Suprapubic skin (tissue), 2 donors: ENCODE measurements at regions not wholly inside any gene's neighbourhood (a gene's known extent, or its start where the extent isn't known, plus 50 kb on each side); places are given as distances from the start of the nearest gene placed in this dataset.

ENCODE experiments used
- EP300 ChIP-seq: sonication (generic); formaldehyde crosslinking; IDR thresholded peaks from one replicate; pipeline ENCODE4 v1.6.1; 2017; ENCODE audit warnings: antibody characterized with exemption
- POLR2A ChIP-seq, 2 donors: fragments of 450-650 bp; IDR thresholded peaks; one replicate each; pipeline ENCODE4 v1.6.1; 2017; ENCODE audit warnings: antibody characterized with exemption in 2 of 2, mild to moderate bottlenecking in 2 of 2, moderate library complexity in 2 of 2

DNA sequence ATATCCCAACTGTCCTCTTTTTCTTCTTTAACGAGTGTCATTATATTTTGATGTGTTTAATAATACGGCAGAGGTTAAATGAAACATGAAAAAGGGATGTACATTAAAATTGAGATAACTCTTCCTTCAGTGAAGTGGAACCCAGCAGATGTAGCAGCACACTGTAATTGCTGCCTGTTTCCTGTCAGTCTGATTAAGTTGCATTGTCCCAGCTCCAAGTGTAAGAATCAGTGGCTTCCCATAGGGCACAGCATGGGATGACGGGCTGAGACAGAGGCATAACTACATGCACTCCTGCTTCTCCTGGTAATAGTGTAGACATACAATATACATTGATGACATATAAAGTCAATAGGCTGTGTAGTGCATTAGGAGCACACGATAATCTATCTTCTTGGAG is 175.8 kb upstream of the TCF4 start:
- TF ChIP-seq EP300, result no peak
- no peak for TF ChIP-seq POLR2A (IDR thresholded peaks at IDR 0.05)
